ENCODE measurements at regions not wholly inside any gene's neighbourhood (a gene's known extent, or its start where the extent isn't known, plus 50 kb on each side); places are given as distances from the start of the nearest gene placed in this dataset.

GRCh38 chr17:13409455-13409854, 192.3 kb downstream of the HS3ST3A1 start:
- TF ChIP-seq EZH2 (IDR thresholded peaks at IDR 0.05) (no peak), POLR2AphosphoS5 (IDR thresholded peaks at IDR 0.05; ENCODE audit: borderline replicate concordance, low read depth, low read length) (no peak), FOXP2 (optimal IDR thresholded peaks at IDR 0.05; ENCODE audit: control extremely low read depth, extremely low read length, insufficient read depth) (no peak)
